AG04449 (cell line): ENCODE measurements at regions not wholly inside any gene's neighbourhood (a gene's known extent, or its start where the extent isn't known, plus 50 kb on each side); places are given as distances from the start of the nearest gene placed in this dataset.

Experiments
- CTCF ChIA-PET: fragments of 350-600 bp; formaldehyde crosslinking; extraction: SDS; loops from one replicate; lab custom pipeline; 2021; ENCODE audit warnings: antibody characterized with exemption; lab: Yijun Ruan, JAX
- POLR2A ChIA-PET: fragments of 400-600, 350-600 bp; formaldehyde crosslinking; extraction: SDS; loops from one replicate; lab custom pipeline; 2020; ENCODE audit warnings: antibody characterized with exemption, inconsistent platforms; lab: Yijun Ruan, JAX
- DNase-seq: peaks from one replicate; pipeline ENCODE4 v3.0.0-alpha.2; 2010; ENCODE audit warnings: low read depth, low spot score
- H3K4me3 ChIP-seq: 2 replicates; pipeline ENCODE4 v1.5.1; 2011; ENCODE audit warnings: low read depth, mild to moderate bottlenecking, control low read depth, low read length
- CTCF ChIP-seq: IDR thresholded peaks from one replicate; pipeline ENCODE4 v1.5.1; 2011; ENCODE audit warnings: mild to moderate bottlenecking, moderate library complexity, low read length, control low read depth, inconsistent platforms; ENCODE audit not compliant: insufficient read depth; ENCODE audit errors: missing control alignments

- no peak for TF ChIP-seq CTCF
- POLR2A ChIA-PET: interaction anchor here (1.1 kb wide), 1 partner anchor 13 kb away, joined by 3 read pairs; no protein-coding TSS in a partner anchor
- CTCF ChIA-PET: interaction anchor here (1.1 kb wide), 1 partner anchor 209 kb away, joined by 3 read pairs; no protein-coding TSS in a partner anchor
- H3K4me3 ChIP-seq: no peak overlapping the region
- DNase-seq: no peak
Observed at GRCh38 chr2:18167871-18168270, 289.4 kb downstream of the KCNS3 start.

GRCh38 chr2:18161681-18162080 lies 283.2 kb downstream of the KCNS3 start:
- ChIA-PET POLR2A (no interaction called here), CTCF (interaction anchor here (1.9 to 3.7 kb wide), 2 partner anchors 9 to 13 kb away, joined by 7 to 51 read pairs; no protein-coding TSS in a partner anchor)
- no peak for TF ChIP-seq CTCF
- no peak overlapping the region for H3K4me3 ChIP-seq
- no peak for DNase-seq

DNA sequence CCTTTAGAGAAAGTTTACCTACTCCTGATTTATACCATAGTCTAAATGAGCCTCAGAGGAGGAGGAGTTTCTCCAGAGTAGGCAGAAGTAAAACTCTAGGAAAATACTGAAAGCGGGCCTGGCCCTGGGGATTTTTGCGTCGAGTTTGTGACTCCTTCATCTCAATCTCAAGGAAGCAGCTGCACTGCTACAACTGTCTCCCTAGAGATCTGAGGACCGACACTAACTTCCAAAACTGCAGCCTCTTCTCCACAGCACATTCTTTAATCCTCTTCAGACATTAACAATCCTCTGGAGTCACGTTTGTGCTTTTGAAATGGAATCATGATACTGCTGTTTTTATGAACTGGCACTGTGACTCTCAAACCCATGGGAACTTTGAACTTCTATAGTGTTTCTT lies 281.4 kb downstream of the KCNS3 start:
- no peak for DNase-seq
- no peak overlapping the region for H3K4me3 ChIP-seq
- TF ChIP-seq CTCF: no peak
- ChIA-PET CTCF (interaction anchor here (1.9 to 3.7 kb wide), 4 partner anchors 11 to 218 kb away, joined by 6 to 51 read pairs (median 6); no protein-coding TSS in a partner anchor), POLR2A (no interaction called here)

- DNase-seq: no peak
- no peak overlapping the region for H3K4me3 ChIP-seq
- CTCF ChIA-PET: interaction anchor here (1.0 to 3.0 kb wide), 2 partner anchors 9 to 222 kb away, joined by 3 to 18 read pairs; no protein-coding TSS in a partner anchor
- POLR2A ChIA-PET: no interaction called here
- no peak for TF ChIP-seq CTCF
Observed at GRCh38 chr2:18156421-18156820, 278.0 kb downstream of the KCNS3 start.

DNA sequence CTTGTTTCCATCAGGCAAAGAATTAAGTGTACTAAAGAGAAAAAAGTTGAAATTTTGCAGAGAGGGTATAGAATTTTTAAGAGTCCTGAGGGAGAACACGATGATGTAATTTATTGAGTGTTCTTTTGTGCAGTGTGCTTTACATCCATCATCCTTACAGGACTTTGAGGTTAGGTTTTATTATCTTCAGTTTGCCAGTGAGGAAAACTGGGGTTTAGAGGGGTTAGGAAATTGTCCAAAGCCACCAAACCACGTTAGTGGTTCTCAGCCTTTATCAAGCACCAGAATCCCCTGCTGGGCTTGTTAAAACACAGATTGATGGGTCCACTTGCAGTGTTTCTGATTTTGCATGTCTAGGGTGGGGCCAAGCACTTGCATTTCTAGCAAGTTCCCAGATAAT lies 277.5 kb downstream of the KCNS3 start:
- ChIA-PET POLR2A (no interaction called here), CTCF (interaction anchor here (3.0 kb wide), 1 partner anchor 222 kb away, joined by 18 read pairs; no protein-coding TSS in a partner anchor)
- no peak for DNase-seq
- no peak for TF ChIP-seq CTCF
- no peak overlapping the region for H3K4me3 ChIP-seq

GRCh38 chr2:18154812-18155211 lies 276.3 kb downstream of the KCNS3 start:
- ChIA-PET CTCF (interaction anchor here (1.1 to 3.7 kb wide), 4 partner anchors 9 to 303 kb away, joined by 3 to 20 read pairs (median 11); no protein-coding TSS in a partner anchor), POLR2A (interaction anchor here (0.8 kb wide), 1 partner anchor 12 kb away, joined by 3 read pairs; no protein-coding TSS in a partner anchor)
- H3K4me3 ChIP-seq: no peak overlapping the region
- DNase-seq: no peak
- TF ChIP-seq CTCF: no peak
